ENCODE measurements at regions not wholly inside any gene's neighbourhood (a gene's known extent, or its start where the extent isn't known, plus 50 kb on each side); places are given as distances from the start of the nearest gene placed in this dataset.

DNA sequence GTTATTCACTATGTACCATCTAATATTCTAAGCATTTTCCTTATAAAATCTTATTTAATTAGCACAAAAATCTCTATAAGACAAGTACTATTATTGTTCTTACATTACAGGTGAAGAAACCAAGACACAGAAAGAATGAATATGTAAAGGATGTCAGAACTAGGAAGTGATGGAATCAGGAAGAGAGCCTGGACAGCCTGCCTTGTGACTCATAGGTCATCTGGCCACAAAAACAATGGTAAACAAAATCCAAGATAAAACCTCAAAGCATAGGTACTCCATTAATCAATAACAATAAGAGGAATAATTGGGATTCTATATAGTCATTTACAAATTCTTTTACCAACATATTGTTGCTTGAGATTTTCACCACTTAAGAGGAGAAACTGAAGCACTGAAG lies 505.4 kb upstream of the PIK3C3 start:
- Histone ChIP-seq H3K9me3 (ENCODE audit: control insufficient read depth, low read length) (peaks cover 7% of the 10 kb centered on the region), H3K9ac (ENCODE audit: low read length) (no peak overlapping the region), H3K4me3 (ENCODE audit: low read length) (no peak overlapping the region), H3K27me3 (replicated peaks; ENCODE audit: control insufficient read depth, insufficient read depth, low read length) (no peaks in the 10 kb centered on the region), H3K36me3 (ENCODE audit: control insufficient read depth, insufficient read depth, low read length, severe bottlenecking) (no peaks in the 10 kb centered on the region), H3K4me1 (ENCODE audit: control insufficient read depth, insufficient read depth, low read length) (no peaks in the 10 kb centered on the region)
- no peak for DNase-seq (ENCODE audit: low read depth)

GRCh38 chr18:41444943-41445342 lies 510.1 kb upstream of the PIK3C3 start:
- H3K9me3 ChIP-seq (ENCODE audit: control insufficient read depth, low read length): peaks cover 5% of the 10 kb centered on the region
- H3K4me3 ChIP-seq (ENCODE audit: low read length): no peak overlapping the region
- H3K27me3 ChIP-seq (replicated peaks; ENCODE audit: control insufficient read depth, insufficient read depth, low read length): no peaks in the 10 kb centered on the region
- H3K36me3 ChIP-seq (ENCODE audit: control insufficient read depth, insufficient read depth, low read length, severe bottlenecking): no peaks in the 10 kb centered on the region
- no peaks in the 10 kb centered on the region for H3K4me1 ChIP-seq (ENCODE audit: control insufficient read depth, insufficient read depth, low read length)
- H3K9ac ChIP-seq (ENCODE audit: low read length): no peak overlapping the region
- no peak for DNase-seq (ENCODE audit: low read depth)

DNA sequence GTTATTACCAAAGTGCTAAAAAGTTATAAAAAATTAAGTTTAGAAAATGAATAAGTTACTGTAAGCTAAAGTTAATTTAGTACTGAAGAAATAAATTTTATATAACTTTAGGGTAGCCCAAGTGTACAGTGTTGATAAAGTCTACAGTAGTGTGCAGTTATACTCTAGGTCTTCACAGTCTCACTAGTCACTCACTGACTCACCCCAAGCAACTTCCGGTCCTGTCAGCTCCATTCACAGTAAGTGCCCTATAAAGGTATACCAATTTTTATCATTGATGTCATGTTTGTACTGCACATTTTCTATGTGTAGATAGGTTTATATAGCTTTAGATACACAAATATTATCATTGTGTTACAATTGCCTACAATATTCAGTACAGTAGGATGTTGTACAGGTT lies 518.3 kb upstream of the PIK3C3 start:
- H3K27me3 ChIP-seq (replicated peaks; ENCODE audit: control insufficient read depth, insufficient read depth, low read length): no peaks in the 10 kb centered on the region
- no peak for DNase-seq (ENCODE audit: low read depth)
- no peak overlapping the region for H3K4me3 ChIP-seq (ENCODE audit: low read length)
- peaks cover 10% of the 10 kb centered on the region for H3K9me3 ChIP-seq (ENCODE audit: control insufficient read depth, low read length)
- no peak overlapping the region for H3K9ac ChIP-seq (ENCODE audit: low read length)
- no peaks in the 10 kb centered on the region for H3K36me3 ChIP-seq (ENCODE audit: control insufficient read depth, insufficient read depth, low read length, severe bottlenecking)
- H3K4me1 ChIP-seq (ENCODE audit: control insufficient read depth, insufficient read depth, low read length): no peaks in the 10 kb centered on the region

DNA sequence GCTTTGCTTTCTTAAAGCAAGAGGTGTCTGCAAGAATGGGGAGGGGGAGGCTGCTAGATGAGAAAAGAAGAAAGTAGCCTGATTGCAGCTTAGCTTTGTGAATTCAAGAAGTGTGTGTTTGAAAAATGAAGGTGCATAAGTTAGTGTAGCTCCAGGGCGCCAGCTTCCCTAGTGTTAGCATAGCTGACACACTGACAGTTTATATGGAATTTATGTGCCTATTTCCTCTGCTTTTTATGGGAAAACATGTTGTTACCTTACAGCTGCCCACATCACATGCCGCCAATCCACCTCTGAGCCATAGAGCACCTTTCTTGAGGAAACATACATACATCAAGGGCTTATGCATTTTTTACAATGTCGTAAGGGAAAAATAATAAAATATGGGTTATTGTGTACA lies 536.4 kb upstream of the PIK3C3 start:
- no peak for DNase-seq (ENCODE audit: low read depth)
- Histone ChIP-seq H3K4me1 (ENCODE audit: control insufficient read depth, insufficient read depth, low read length) (no peaks in the 10 kb centered on the region), H3K9ac (ENCODE audit: low read length) (no peak overlapping the region), H3K9me3 (ENCODE audit: control insufficient read depth, low read length) (no peaks in the 10 kb centered on the region), H3K27me3 (replicated peaks; ENCODE audit: control insufficient read depth, insufficient read depth, low read length) (no peaks in the 10 kb centered on the region), H3K4me3 (ENCODE audit: low read length) (no peak overlapping the region), H3K36me3 (ENCODE audit: control insufficient read depth, insufficient read depth, low read length, severe bottlenecking) (no peaks in the 10 kb centered on the region)

DNA sequence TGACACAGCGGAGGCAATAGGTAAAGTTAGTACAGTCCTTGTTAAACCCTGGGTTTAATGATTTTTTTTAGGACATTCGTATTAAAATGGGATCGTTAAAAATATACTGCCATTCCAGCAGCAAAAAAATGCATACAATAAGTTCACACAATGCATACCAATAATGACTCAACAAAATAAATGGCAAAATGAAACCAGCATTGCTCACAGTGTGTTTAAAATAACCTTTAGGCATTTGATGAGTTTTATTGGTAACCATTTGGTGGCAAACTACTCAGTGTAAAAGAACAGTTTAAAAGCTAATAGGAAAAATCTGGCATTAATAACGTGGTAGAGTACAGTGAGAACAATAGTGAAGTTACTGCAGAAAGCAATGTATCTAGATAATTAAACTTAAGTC lies 539.0 kb upstream of the PIK3C3 start:
- Histone ChIP-seq H3K9ac (ENCODE audit: low read length) (no peak overlapping the region), H3K9me3 (ENCODE audit: control insufficient read depth, low read length) (no peaks in the 10 kb centered on the region), H3K36me3 (ENCODE audit: control insufficient read depth, insufficient read depth, low read length, severe bottlenecking) (no peaks in the 10 kb centered on the region), H3K4me1 (ENCODE audit: control insufficient read depth, insufficient read depth, low read length) (no peaks in the 10 kb centered on the region), H3K27me3 (replicated peaks; ENCODE audit: control insufficient read depth, insufficient read depth, low read length) (no peaks in the 10 kb centered on the region), H3K4me3 (ENCODE audit: low read length) (no peak overlapping the region)
- DNase-seq (ENCODE audit: low read depth): no peak

DNA sequence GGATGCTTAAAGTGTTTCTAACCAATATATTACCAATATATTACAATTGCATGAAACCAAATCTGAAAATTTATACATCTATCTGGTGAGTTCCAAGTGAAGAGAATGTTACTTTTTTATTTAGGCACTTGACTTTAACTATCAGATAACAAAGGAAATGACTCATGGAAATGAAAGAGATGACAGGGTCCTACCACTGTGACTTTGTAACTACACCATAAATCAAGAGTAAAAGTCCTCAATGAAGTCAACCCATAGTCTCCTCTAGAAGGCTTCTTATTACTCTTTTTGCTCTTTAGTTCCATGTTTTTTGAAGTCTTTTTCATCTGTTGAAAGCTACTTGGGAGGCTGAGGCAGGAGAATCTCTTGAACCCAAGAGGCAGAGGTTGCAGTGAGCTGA lies 545.0 kb upstream of the PIK3C3 start:
- no peaks in the 10 kb centered on the region for H3K36me3 ChIP-seq (ENCODE audit: control insufficient read depth, insufficient read depth, low read length, severe bottlenecking)
- H3K27me3 ChIP-seq (replicated peaks; ENCODE audit: control insufficient read depth, insufficient read depth, low read length): no peaks in the 10 kb centered on the region
- no peaks in the 10 kb centered on the region for H3K4me1 ChIP-seq (ENCODE audit: control insufficient read depth, insufficient read depth, low read length)
- no peak overlapping the region for H3K4me3 ChIP-seq (ENCODE audit: low read length)
- H3K9ac ChIP-seq (ENCODE audit: low read length): no peak overlapping the region
- DNase-seq (ENCODE audit: low read depth): no peak
- no peaks in the 10 kb centered on the region for H3K9me3 ChIP-seq (ENCODE audit: control insufficient read depth, low read length)

- H3K4me3 ChIP-seq (ENCODE audit: low read length): no peak overlapping the region
- H3K9ac ChIP-seq (ENCODE audit: low read length): no peak overlapping the region
- no peaks in the 10 kb centered on the region for H3K4me1 ChIP-seq (ENCODE audit: control insufficient read depth, insufficient read depth, low read length)
- no peaks in the 10 kb centered on the region for H3K9me3 ChIP-seq (ENCODE audit: control insufficient read depth, low read length)
- H3K27me3 ChIP-seq (replicated peaks; ENCODE audit: control insufficient read depth, insufficient read depth, low read length): no peaks in the 10 kb centered on the region
- DNase-seq (ENCODE audit: low read depth): no peak
- no peaks in the 10 kb centered on the region for H3K36me3 ChIP-seq (ENCODE audit: control insufficient read depth, insufficient read depth, low read length, severe bottlenecking)
Measured at GRCh38 chr18:41406834-41407233, 548.2 kb upstream of the PIK3C3 start.

GRCh38 chr18:41396861-41397260 lies 558.2 kb upstream of the PIK3C3 start:
- H3K27me3 ChIP-seq (replicated peaks; ENCODE audit: control insufficient read depth, insufficient read depth, low read length): peaks cover 4% of the 10 kb centered on the region
- H3K4me1 ChIP-seq (ENCODE audit: control insufficient read depth, insufficient read depth, low read length): no peaks in the 10 kb centered on the region
- no peaks in the 10 kb centered on the region for H3K9me3 ChIP-seq (ENCODE audit: control insufficient read depth, low read length)
- H3K9ac ChIP-seq (ENCODE audit: low read length): no peak overlapping the region
- no peak overlapping the region for H3K4me3 ChIP-seq (ENCODE audit: low read length)
- no peak for DNase-seq (ENCODE audit: low read depth)
- H3K36me3 ChIP-seq (ENCODE audit: control insufficient read depth, insufficient read depth, low read length, severe bottlenecking): no peaks in the 10 kb centered on the region

DNA sequence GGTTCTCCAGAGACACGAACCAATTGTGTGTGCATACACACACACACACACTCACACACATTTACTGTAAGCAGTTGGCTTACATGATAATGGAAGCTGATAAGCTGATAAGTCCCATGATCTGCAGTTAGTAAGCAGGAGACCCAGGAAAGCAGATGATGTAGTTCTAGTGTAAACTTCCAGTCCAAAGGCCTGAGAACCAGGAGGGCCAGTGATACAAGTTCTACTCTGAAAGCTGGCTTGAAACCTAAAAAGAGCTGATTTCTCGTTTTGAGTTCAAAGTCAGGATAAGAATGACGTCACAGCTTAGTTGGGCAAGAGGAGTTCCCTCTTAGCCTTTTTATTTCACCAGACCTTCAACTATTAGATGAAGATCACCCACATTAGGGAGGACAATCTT lies 558.8 kb upstream of the PIK3C3 start:
- no peak overlapping the region for H3K9ac ChIP-seq (ENCODE audit: low read length)
- H3K27me3 ChIP-seq (replicated peaks; ENCODE audit: control insufficient read depth, insufficient read depth, low read length): peaks cover 6% of the 10 kb centered on the region
- H3K9me3 ChIP-seq (ENCODE audit: control insufficient read depth, low read length): no peaks in the 10 kb centered on the region
- H3K4me1 ChIP-seq (ENCODE audit: control insufficient read depth, insufficient read depth, low read length): no peaks in the 10 kb centered on the region
- H3K4me3 ChIP-seq (ENCODE audit: low read length): no peak overlapping the region
- no peak for DNase-seq (ENCODE audit: low read depth)
- H3K36me3 ChIP-seq (ENCODE audit: control insufficient read depth, insufficient read depth, low read length, severe bottlenecking): no peaks in the 10 kb centered on the region

- Histone ChIP-seq H3K36me3 (ENCODE audit: control insufficient read depth, insufficient read depth, low read length, severe bottlenecking) (no peaks in the 10 kb centered on the region), H3K4me3 (ENCODE audit: low read length) (no peak overlapping the region), H3K4me1 (ENCODE audit: control insufficient read depth, insufficient read depth, low read length) (no peaks in the 10 kb centered on the region), H3K9me3 (ENCODE audit: control insufficient read depth, low read length) (no peaks in the 10 kb centered on the region), H3K9ac (ENCODE audit: low read length) (no peak overlapping the region), H3K27me3 (replicated peaks; ENCODE audit: control insufficient read depth, insufficient read depth, low read length) (peaks cover 11% of the 10 kb centered on the region)
- DNase-seq (ENCODE audit: low read depth): no peak
Measured at GRCh38 chr18:41395695-41396094, 559.3 kb upstream of the PIK3C3 start.

GRCh38 chr18:41391616-41392595 lies 563.1 kb upstream of the PIK3C3 start:
- Histone ChIP-seq H3K9me3 (ENCODE audit: control insufficient read depth, low read length) (no peaks in the 10 kb centered on the region), H3K9ac (ENCODE audit: low read length) (no peak overlapping the region), H3K36me3 (ENCODE audit: control insufficient read depth, insufficient read depth, low read length, severe bottlenecking) (no peaks in the 10 kb centered on the region), H3K27me3 (replicated peaks; ENCODE audit: control insufficient read depth, insufficient read depth, low read length) (peaks cover 25% of the 10 kb centered on the region), H3K4me1 (ENCODE audit: control insufficient read depth, insufficient read depth, low read length) (no peaks in the 10 kb centered on the region), H3K4me3 (ENCODE audit: low read length) (peak overlapping the region; percentile 66)
- DNase-seq (ENCODE audit: low read depth): peak; percentile 90

- no peaks in the 10 kb centered on the region for H3K36me3 ChIP-seq (ENCODE audit: control insufficient read depth, insufficient read depth, low read length, severe bottlenecking)
- DNase-seq (ENCODE audit: low read depth): no peak
- H3K27me3 ChIP-seq (replicated peaks; ENCODE audit: control insufficient read depth, insufficient read depth, low read length): peaks cover 25% of the 10 kb centered on the region
- no peaks in the 10 kb centered on the region for H3K4me1 ChIP-seq (ENCODE audit: control insufficient read depth, insufficient read depth, low read length)
- no peak overlapping the region for H3K9ac ChIP-seq (ENCODE audit: low read length)
- H3K4me3 ChIP-seq (ENCODE audit: low read length): no peak overlapping the region
- no peaks in the 10 kb centered on the region for H3K9me3 ChIP-seq (ENCODE audit: control insufficient read depth, low read length)
Measured at GRCh38 chr18:41390309-41390708, 564.7 kb upstream of the PIK3C3 start.
